Limb (tissue), 2 donors: ENCODE measurements at regions not wholly inside any gene's neighbourhood (a gene's known extent, or its start where the extent isn't known, plus 50 kb on each side); places are given as distances from the start of the nearest gene placed in this dataset.

ENCODE experiments used
- DNase-seq, 2 donors: peaks; one replicate each; pipeline ENCODE4 v3.0.0-alpha.2; 2016; ENCODE audit errors: extremely low spot score in 2 of 2

DNA sequence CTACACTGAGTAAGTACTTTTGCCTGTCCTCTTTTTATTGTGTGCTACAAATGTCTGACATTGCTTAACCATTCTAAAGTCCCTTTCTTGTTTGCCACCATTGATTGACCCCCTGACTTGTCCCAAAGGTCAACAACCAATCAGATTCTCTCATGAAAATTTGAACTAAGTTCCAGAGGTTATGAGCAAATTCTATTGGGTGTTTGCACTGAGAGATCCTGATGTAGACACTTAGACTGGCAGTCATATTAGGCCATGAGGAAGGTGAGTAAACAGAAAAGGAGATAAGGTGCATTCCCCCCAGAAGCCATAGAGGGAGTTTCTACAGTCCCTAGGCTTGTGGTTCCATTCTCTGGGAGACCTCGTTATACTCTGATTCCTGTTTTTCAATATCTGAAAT, 101.3 kb upstream of the E2F8 start:
- no peak for DNase-seq

- DNase-seq: no peak
These were observed 97.6 kb upstream of the E2F8 start for GRCh38 chr11:19338375-19338774.

DNA sequence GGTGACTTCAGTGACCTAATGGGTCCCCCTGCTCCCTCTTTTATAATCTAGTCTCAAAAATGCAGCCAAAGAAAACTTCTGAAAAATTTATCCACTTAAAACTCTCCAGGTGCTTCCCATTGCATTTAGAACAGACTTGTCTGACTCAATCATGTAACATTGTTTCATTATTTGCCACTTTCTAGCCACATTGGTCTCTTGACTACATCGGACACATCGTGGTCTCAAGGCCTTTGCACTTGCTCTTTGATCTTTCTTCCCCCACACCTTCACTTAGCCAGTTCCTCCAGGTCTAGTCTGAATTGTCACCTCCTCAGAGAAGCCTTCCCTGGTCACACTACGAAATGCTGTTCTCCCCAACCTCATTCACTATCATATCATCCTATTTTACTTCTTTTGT, 97.0 kb upstream of the E2F8 start:
- no peak for DNase-seq

- DNase-seq: no peak
These were observed 95.6 kb upstream of the E2F8 start for GRCh38 chr11:19336331-19336730.

GRCh38 chr11:19332476-19332875, 91.7 kb upstream of the E2F8 start:
- no peak for DNase-seq

- DNase-seq: no peak
These were observed 89.7 kb upstream of the E2F8 start for GRCh38 chr11:19330416-19330815.

GRCh38 chr11:19329970-19330369, 89.2 kb upstream of the E2F8 start:
- DNase-seq: no peak

GRCh38 chr11:19328586-19329311, 88.0 kb upstream of the E2F8 start:
- no peak for DNase-seq

DNA sequence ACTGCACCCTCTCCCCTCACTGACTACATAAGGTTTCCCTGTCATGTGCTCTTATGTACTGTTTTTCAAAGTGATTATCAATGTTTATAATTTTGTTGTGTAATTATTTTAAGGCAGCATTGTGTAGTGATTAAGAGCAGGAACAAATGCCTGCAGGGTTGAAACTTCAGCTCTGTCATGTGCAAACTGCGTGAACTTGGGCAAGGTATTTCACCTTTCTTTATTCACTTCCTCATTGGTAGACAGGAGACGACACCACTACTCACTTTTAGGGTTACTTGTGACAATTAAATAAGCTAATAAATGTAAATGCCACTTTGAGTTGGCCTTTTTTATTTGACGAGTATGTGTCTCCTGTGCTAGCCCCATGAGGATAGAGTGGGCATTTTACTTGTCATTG, 86.5 kb upstream of the E2F8 start:
- no peak for DNase-seq

DNA sequence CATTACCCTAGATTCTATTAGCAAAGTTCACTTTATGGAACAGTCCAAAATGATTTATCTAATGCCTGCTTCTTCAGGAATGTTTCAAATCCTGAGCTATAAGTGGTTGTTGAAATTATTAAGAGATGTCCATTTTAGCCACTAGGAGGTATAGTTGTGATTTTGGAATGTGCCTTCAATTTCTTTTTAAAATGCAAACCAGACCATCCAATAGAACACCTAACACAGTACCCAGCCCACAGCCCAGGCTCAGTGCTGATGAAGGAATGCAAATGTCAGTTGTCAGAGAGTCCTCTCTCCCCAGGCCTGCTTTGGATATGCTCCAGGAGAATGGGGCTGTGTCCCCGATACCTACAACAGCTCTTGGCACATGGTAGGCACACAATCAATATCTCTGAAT, 85.8 kb upstream of the E2F8 start:
- DNase-seq: no peak

DNA sequence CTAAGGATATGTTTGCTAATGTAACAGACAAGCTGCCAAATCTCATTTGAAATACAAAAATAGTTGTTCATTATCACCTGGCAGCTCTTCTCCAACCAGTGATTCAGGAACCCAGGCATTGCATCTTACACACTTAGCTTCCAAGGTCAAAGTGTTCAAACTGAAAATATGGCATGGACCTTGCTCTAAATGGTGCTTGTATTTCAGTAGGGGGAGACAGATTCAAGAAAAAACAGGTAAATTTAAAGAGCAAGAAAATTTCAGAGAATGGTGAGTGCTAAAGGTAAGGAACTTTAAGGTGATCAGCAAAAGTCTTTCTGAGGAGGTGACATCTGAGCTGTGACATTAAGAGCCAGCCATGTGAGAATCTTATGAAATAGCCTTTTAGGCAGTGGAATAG, 82.8 kb upstream of the E2F8 start:
- DNase-seq: no peak

DNA sequence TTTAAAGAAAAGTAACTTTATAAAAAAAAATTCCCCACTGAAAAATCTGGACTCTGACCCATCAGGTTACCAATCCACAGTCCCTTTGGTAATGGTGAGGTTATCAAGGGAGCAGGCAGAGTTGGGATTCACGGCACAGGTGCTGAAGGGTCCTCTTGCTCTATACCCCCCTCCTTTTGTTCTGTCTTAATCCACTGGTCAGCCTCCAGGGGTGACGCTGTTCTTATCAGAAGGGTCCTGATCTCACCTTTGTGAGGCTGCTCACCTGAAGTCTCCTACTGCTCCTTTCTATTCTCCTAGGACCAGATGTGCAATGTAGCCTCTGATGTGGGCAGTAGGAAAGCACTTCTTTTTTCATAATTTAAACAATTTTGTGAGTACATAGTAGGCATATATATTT, 80.6 kb upstream of the E2F8 start:
- no peak for DNase-seq

GRCh38 chr11:19320827-19321226, 80.1 kb upstream of the E2F8 start:
- DNase-seq: peak; percentile 50 to 86

GRCh38 chr11:19316434-19316833, 75.7 kb upstream of the E2F8 start:
- DNase-seq: peak; percentile 46 to 51

DNA sequence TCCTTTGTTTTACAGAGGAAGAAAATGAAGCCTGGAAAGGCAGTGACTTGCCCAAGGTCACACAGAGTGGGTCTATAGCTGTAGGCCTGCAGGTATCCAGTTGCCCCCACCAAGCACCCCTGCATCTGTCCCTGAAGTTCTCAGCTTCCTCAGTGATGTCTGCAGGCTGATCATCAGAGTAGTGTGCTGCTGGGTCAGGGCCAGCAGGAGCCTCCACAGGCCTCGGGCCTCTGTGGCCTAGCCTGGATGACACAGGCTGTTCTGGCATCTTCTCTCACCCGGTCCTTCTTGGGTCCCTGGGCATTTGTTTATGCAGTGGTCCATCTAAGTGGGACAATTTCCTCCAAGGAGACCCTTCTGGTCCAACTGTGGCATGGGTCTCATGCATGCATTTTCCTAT, 74.8 kb upstream of the E2F8 start:
- no peak for DNase-seq

DNA sequence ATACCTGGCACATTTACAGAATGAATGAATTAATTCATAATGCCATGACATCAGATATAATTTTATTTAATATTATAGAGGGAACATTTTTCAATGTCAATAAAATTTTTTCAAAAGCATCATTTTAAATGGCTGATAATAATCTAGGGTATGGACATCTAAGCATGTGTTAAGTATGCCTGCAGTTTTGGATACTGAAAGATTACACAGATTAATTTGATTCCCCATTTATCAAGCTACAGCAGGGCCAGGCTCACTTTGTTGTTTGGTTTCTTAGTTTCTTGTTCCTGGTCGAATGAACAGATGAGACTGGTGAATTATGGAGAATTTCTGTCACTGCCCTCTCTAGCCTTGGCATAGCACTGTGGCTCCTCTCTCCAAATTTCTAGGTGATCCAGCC, 72.4 kb upstream of the E2F8 start:
- no peak for DNase-seq

DNA sequence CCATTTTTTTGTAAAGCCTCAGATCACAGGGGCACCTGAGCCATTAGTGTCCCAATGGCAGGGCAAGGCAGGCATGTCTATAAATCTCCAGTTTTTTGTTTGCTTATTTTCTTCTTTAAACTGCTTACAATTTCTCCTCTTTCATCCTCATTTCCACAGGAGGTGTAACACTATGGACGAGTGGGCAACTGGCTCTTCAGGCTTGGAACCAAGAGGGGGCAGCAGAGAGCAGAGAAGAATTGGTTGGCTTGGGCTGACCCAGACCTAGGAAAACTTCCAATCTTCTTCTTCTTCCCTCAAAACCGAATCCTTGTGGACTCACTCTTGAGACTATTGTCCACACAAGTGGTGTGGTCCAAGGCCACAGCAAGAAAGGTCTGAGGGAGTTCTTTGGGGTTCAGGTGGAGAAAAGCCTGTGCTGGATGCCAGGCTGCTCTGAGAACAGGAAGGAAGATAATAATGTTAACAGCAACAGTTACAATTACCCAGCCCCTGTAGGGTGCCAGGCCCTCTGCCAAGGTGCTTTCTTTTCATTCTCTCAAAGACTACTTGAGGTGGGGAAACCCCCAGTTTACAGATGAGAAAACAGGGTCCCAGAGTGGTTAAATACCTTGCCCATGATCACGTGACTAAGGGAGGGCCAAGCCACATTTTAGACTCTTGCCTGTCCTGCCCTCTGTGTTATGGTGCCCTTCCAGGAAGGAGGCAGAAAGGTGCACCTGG, 70.7 kb upstream of the E2F8 start:
- peak; percentile 32 to 77 for DNase-seq

DNA sequence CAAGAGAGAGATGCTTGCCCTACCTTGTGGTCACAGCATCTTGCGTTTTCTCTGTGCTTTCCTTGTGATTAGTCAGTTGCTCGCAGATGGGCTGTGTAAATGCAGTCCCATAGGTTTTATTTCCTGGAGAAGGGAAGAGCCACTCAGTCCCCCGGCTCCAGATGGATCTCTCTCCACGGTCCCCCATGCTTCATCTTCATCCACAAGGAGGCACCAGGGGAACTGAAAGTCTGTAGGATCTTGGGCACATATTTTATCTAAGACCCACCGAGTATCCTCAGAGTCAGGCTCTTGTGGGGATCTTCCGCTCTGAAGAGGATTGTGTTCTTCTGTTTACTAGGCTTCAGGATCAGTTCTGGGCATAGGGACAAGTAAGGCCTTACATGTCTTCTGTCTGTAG, 66.8 kb upstream of the E2F8 start:
- DNase-seq: no peak

DNA sequence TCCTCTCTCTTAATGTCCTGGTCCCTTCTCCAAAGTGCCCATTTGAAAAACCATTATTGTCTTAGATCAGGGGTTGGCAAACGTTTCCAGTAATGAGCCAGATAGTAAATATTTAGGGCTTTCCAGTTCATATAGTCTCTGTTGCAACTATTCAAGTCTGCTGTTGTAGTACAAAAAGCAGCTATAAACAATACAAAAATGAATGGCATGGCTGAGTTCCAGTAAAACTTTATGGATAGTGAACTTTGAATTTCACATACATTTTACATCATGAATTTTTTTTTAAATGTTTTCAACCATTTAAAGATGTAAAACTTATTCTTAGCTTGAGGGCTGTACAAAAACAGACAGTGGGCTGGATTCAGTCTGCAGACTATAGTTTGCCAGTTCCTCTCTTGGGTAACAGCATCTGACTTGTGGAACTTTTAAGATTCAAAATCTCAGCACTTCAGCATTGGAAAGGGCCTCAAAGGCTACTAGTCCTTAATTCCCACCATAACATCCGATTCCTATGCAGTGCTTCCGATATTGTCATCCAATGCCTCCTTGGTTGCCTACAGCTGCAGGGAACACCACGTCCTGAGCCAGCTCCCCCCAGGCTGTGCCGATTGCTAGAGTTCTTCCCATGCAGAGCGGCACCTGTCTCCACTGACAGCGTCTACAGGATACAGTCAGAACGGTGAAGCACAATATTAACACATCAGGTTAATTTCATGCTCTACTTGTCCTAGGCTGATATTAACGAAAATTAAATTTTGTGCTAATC, 65.6 kb upstream of the E2F8 start:
- DNase-seq: no peak

GRCh38 chr11:19301361-19301760, 60.6 kb upstream of the E2F8 start:
- no peak for DNase-seq

DNA sequence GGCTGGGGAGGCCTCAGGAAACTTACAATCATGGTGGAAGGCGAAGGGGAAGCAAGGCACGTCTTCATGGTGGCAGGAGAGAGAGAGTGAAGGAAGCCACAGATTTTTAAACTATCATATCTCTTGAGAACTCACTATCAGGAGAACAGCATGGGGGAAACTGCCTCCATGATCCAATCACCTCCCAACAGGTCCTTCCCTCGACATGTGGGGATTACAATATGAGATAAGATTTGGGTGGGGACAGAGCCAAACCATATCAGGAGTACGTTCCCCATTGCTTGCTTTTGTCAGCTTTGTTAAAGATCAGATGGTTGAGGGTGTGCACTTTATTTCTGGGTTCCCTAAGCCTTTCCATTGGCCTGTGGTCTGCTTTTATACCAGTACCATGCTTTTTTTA, 53.7 kb upstream of the E2F8 start:
- DNase-seq: no peak

DNA sequence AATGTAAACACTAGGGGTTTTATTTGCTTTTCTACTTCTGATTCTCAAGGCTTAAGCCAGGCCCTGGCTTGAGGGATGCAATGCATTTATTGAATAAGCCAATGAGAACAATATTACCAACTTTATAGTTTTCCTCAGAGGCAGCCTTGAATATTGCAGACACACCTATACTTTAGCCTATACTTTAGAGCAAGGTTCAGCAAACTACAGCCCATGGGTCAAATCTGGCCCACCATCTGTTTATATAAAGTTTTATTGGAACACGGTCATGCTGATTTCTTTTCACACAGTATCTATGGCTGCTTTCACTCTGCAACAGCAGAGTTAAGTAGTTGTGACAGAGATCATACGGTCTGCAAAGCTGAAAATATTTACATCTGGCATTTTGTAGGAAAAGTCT, 50.3 kb upstream of the E2F8 start:
- DNase-seq: no peak
